GM12873 (cell line): ENCODE measurements at regions not wholly inside any gene's neighbourhood (a gene's known extent, or its start where the extent isn't known, plus 50 kb on each side); places are given as distances from the start of the nearest gene placed in this dataset.

Experiments used
- TF ChIP-seq, protein P1 (sequence below): IDR thresholded peaks from 2 replicates; pipeline ENCODE4 v1.5.1; 2012; ENCODE audit warnings: low read depth, mild to moderate bottlenecking, moderate library complexity, low read length, control low read depth; ENCODE audit not compliant: insufficient read depth; ENCODE audit errors: missing control alignments

DNA sequence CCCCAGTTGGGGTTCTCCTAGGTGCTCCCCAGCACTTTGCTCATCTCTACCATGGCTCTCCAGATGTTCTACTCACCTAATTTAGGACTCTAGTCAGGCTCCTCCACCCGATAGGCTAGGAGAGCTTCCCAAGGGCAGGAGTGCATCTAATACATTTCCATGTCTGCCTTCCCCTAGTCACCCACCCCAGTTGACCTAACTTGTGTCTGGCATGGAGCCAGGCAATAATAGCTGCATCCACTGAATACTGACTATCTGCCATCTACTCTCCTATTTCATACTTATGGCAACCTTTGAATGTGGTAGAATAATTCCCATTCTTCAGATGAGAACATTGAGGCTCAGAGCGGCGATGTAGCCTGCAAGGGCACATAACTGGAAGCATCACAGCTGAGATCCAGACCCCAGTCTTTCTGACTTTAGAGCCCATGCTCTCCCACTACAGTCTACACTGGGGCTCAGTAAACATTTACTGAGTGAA lies 71.8 kb upstream of the YWHAQ start:
- TF ChIP-seq, protein P1, sequence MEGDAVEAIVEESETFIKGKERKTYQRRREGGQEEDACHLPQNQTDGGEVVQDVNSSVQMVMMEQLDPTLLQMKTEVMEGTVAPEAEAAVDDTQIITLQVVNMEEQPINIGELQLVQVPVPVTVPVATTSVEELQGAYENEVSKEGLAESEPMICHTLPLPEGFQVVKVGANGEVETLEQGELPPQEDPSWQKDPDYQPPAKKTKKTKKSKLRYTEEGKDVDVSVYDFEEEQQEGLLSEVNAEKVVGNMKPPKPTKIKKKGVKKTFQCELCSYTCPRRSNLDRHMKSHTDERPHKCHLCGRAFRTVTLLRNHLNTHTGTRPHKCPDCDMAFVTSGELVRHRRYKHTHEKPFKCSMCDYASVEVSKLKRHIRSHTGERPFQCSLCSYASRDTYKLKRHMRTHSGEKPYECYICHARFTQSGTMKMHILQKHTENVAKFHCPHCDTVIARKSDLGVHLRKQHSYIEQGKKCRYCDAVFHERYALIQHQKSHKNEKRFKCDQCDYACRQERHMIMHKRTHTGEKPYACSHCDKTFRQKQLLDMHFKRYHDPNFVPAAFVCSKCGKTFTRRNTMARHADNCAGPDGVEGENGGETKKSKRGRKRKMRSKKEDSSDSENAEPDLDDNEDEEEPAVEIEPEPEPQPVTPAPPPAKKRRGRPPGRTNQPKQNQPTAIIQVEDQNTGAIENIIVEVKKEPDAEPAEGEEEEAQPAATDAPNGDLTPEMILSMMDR = no peak

DNA sequence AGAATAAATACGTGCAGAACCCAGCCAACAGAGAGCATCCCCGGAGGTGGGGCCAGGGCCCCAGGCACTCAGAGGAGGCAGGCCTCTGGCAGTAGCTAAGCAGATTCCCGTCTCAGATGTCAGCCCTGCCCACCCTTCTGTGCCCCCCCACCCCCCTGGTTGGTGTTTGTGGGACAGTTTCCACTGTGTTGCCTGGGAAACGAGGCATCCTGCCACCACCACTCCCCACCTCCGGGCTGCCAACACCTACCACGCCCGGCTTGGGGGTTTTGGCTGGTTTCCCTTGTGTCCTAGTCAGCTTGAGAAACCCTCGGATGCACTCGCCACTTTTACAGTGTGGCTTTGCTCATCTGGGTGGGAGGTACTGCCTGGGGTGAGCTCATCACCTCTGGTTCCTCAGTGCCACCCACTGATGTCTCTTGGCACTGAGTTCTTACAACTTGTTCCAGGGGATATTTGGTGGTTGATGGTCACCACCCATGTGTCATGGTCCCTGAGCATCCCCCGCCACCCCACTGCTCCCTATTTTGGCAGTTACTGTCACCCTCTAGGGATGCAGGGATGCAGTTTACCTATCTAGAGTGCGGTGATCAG lies 72.4 kb upstream of the YWHAQ start:
- TF ChIP-seq, protein P1 = no peak

- TF ChIP-seq, protein P1 = no peak
These were observed 73.0 kb upstream of the YWHAQ start for GRCh38 chr2:9703701-9704221.

DNA sequence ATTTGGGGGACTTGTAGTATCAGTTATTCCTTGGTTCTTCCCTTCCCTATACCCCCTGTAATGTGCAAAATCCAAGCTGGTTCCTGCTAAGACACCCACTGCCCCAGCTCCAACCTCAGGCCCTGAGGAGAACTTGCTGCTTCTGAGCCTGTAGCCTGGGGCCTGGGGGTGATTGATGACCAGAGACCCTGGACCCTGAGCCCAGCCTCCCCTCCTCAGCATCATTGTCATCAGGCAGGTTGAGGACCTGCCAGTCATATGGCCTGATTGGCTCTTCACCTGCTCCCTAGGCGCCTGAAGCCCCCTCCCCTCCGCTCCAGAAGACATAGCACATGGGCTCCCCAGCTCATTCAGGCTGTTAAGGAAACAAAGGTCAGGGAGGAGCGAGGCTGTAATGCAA lies 73.8 kb upstream of the YWHAQ start:
- TF ChIP-seq, protein P1 = no peak

DNA sequence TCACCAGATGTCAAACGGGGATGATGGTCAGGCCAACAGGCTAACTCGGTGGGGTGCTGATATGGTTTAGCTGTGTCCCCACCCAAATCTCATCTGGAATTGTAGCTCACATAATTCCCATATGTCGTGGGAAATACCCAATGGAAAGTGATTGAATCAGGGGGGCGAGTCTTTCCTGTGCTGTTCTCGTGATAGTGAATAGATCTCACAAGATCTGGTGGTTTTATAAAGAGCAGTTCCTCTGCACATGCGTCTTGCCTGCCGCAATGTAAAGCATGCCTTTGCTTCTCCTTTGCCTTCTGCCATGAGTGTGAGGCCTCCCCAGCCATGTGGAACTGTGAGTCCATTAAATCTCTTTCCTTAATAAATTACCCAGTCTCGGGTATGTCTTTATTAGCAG lies 74.4 kb upstream of the YWHAQ start:
- TF ChIP-seq, protein P1 = no peak

GRCh38 chr2:9707008-9707407 lies 76.2 kb upstream of the YWHAQ start:
- TF ChIP-seq, protein P1 = no peak

GRCh38 chr2:9707611-9708160 lies 76.9 kb upstream of the YWHAQ start:
- TF ChIP-seq, protein P1 = no peak
